Endothelial cell of umbilical vein (primary cell): ENCODE measurements at regions not wholly inside any gene's neighbourhood (a gene's known extent, or its start where the extent isn't known, plus 50 kb on each side); places are given as distances from the start of the nearest gene placed in this dataset.

Source experiments
- BruUV-seq: library from RNA; stranded (reverse); fragments of 400-500 nt; replicated peaks from 2 replicates; lab custom pipeline; 2021; lab: Mats Ljungman, UMichigan
- CTCF ChIA-PET: fragments of 300-600, 350-600 bp; sonication (Branson Sonifier 250); formaldehyde crosslinking; loops from one replicate; lab custom pipeline; 2021; ENCODE audit warnings: antibody characterized with exemption, inconsistent platforms; lab: Charles Lee
- POLR2A ChIA-PET: fragments of 300-600, 350-600 bp; sonication (Branson Sonifier 250); formaldehyde crosslinking; loops from one replicate; lab custom pipeline; 2021; ENCODE audit warnings: antibody characterized with exemption, inconsistent platforms; lab: Charles Lee
- DNase-seq: peaks from one replicate; pipeline ENCODE4 v3.0.0-alpha.2; 2011; ENCODE audit warnings: low read depth, low spot score
- FAIRE-seq: peaks from 2 replicates; lab custom pipeline; 2011; peaks lifted over from hg19 to GRCh38; lab: Jason Lieb, UNC
- H2AFZ ChIP-seq: 2 replicates; pipeline ENCODE4 v1.6.0; 2012; ENCODE audit warnings: low read depth, low read length, control low read depth, inconsistent platforms
- H3K27ac ChIP-seq: 2 replicates; pipeline ENCODE4 v1.5.1; 2011; ENCODE audit warnings: low read depth, mild to moderate bottlenecking, control low read depth, low read length, moderate library complexity; ENCODE audit not compliant: insufficient read depth
- H3K27me3 ChIP-seq, 2 experiments: 2 replicates each; pipeline versions ENCODE4 v1.6.0 to v1.6.1; 2011; ENCODE audit warnings: low read length in 2 of 2, mixed read lengths in 1 of 2; ENCODE audit not compliant: control insufficient read depth in 2 of 2, insufficient read depth in 2 of 2
- H3K36me3 ChIP-seq, 2 experiments: 2 replicates in 1 of 2; 3 replicates in 1 of 2; pipeline ENCODE4 v1.5.1; 2011; ENCODE audit warnings: low read length in 2 of 2, mild to moderate bottlenecking in 1 of 2, moderate library complexity in 1 of 2; ENCODE audit not compliant: control insufficient read depth in 2 of 2, insufficient read depth in 2 of 2; ENCODE audit errors: extremely low read depth in 1 of 2
- H3K4me1 ChIP-seq: 3 replicates; pipeline ENCODE4 v1.5.1; 2011; ENCODE audit warnings: mild to moderate bottlenecking, low read length; ENCODE audit not compliant: control insufficient read depth, insufficient read depth; ENCODE audit errors: extremely low read depth
- H3K4me2 ChIP-seq: 2 replicates; pipeline ENCODE4 v1.6.1; 2011; ENCODE audit warnings: low read length, control low read depth, mixed read lengths; ENCODE audit not compliant: insufficient read depth
- H3K4me3 ChIP-seq, 3 experiments: fragments of 200-600 bp in 1 of 3; sonication (generic), shearing (Covaris generic) in 1 of 3; replicated peaks in 1 of 3; 2 replicates each; pipeline ENCODE4 v1.5.1; 2011 to 2016; ENCODE audit warnings: control low read depth in 3 of 3, low read length in 3 of 3, mild to moderate bottlenecking in 2 of 3, inconsistent platforms in 1 of 3, low read depth in 1 of 3, moderate library complexity in 1 of 3; ENCODE audit not compliant: insufficient read depth in 1 of 3
- H3K79me2 ChIP-seq: 2 replicates; pipeline ENCODE4 v1.6.0; 2012; ENCODE audit warnings: low read length, inconsistent platforms; ENCODE audit not compliant: control insufficient read depth, insufficient read depth
- H3K9ac ChIP-seq: replicated peaks from 2 replicates; pipeline ENCODE3; 2011; ENCODE audit warnings: low read length, control low read depth; ENCODE audit not compliant: insufficient read depth; ENCODE audit errors: extremely low read depth
- H3K9me1 ChIP-seq: replicated peaks from 3 replicates; pipeline ENCODE4 v1.6.0; 2011; ENCODE audit warnings: mild to moderate bottlenecking, low read length; ENCODE audit not compliant: control insufficient read depth, insufficient read depth; ENCODE audit errors: extremely low read depth
- H3K9me3 ChIP-seq: replicated peaks from 2 replicates; pipeline ENCODE4 v1.5.1; 2012; ENCODE audit warnings: low read length, inconsistent platforms; ENCODE audit not compliant: control insufficient read depth, insufficient read depth
- H4K20me1 ChIP-seq: replicated peaks from 2 replicates; pipeline ENCODE3; 2011; ENCODE audit warnings: mild to moderate bottlenecking, low read length; ENCODE audit not compliant: control insufficient read depth, insufficient read depth; ENCODE audit errors: extremely low read depth
- EZH2 ChIP-seq: IDR thresholded peaks from 2 replicates; pipeline ENCODE4 v1.6.1; 2012; ENCODE audit warnings: borderline replicate concordance, low read depth, mild to moderate bottlenecking, moderate library complexity, low read length, inconsistent platforms; ENCODE audit not compliant: severe bottlenecking
- FOS ChIP-seq: IDR thresholded peaks from 2 replicates; pipeline ENCODE4 v1.6.1; 2011; ENCODE audit warnings: mild to moderate bottlenecking, low read length, moderate library complexity, borderline replicate concordance; ENCODE audit not compliant: insufficient read depth
- GATA2 ChIP-seq: IDR thresholded peaks from 2 replicates; pipeline ENCODE4 v1.7.0; 2011; ENCODE audit warnings: low read depth, mild to moderate bottlenecking, moderate library complexity, mixed read lengths, low read length; ENCODE audit not compliant: insufficient read length, insufficient read depth
- JUN ChIP-seq: IDR thresholded peaks from 2 replicates; pipeline ENCODE4 v1.6.1; 2011; ENCODE audit warnings: borderline replicate concordance, low read depth; ENCODE audit not compliant: insufficient read length, insufficient read depth
- MYC ChIP-seq: IDR thresholded peaks from one replicate; pipeline ENCODE4 v1.6.1; 2011; ENCODE audit warnings: mild to moderate bottlenecking, low read depth, low read length
- POLR2A ChIP-seq: IDR thresholded peaks from 2 replicates; pipeline ENCODE4 v1.6.1; 2012; ENCODE audit warnings: low read depth, mild to moderate bottlenecking, control low read depth, low read length
- POLR2AphosphoS5 ChIP-seq: IDR thresholded peaks from 2 replicates; pipeline ENCODE4 v1.6.1; 2012; ENCODE audit warnings: low read depth, mild to moderate bottlenecking, control low read depth, low read length, moderate library complexity; ENCODE audit not compliant: insufficient read depth
- dilution Hi-C: fragments of 300-500 bp; cut with MboI; formaldehyde crosslinking; loops from one replicate; pipeline ENCODE4 v1.15.0; 2019; ENCODE audit warnings: low sequenced_read_pairs; ENCODE audit not compliant: extremely low pct_ligation_motif_present
- intact Hi-C: fragments of 100-400 bp; cut with micrococcal nuclease; formaldehyde crosslinking; loops from one replicate; pipeline ENCODE4 v1.10.0; 2022
- TF ChIP-seq, protein P1 (sequence below): IDR thresholded peaks from 2 replicates; pipeline ENCODE4 v1.6.1; 2011; ENCODE audit not compliant: insufficient read depth, insufficient read length
- TF ChIP-seq, protein P2 (sequence below), 2 donors: IDR thresholded peaks; 1 replicate in 1 of 2; 2 replicates in 1 of 2; pipeline ENCODE4 v1.5.1; 2011; ENCODE audit warnings: low read length in 2 of 2, mild to moderate bottlenecking in 2 of 2, moderate library complexity in 2 of 2, control low read depth in 1 of 2, inconsistent platforms in 1 of 2, low read depth in 1 of 2; ENCODE audit not compliant: insufficient read depth in 1 of 2; ENCODE audit errors: extremely low read depth in 1 of 2

DNA sequence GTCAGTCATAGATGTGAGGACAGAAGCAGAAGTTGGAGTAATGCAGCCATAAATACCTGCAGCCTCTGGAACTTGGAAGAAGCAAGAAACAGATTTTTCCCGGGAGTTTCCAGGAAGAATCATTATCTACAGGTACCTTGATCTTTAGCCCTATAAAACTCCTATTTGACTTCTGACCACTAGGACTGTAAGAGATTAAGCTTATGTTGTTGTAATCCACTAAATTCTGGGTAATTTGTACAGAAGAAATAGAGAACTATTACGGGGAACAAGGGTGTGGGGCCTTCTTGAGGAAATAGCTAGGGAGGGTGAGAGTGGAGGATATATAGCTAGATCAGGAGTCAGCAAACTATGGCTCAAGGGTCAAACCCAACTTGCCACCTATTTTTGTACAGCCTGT lies 353.2 kb downstream of the SLC4A3 start:
- POLR2A ChIA-PET: no interaction called here
- Histone ChIP-seq H3K27me3 (no peaks in the 10 kb centered on the region), H3K79me2 (no peaks in the 10 kb centered on the region), H3K9me1 (no peaks in the 10 kb centered on the region), H4K20me1 (no peaks in the 10 kb centered on the region), H2AFZ (no peak overlapping the region), H3K9me3 (peaks cover 2% of the 10 kb centered on the region), H3K4me2 (no peak overlapping the region), H3K4me1 (no peaks in the 10 kb centered on the region), H3K4me3 (no peak overlapping the region), H3K36me3 (no peaks in the 10 kb centered on the region), H3K27ac (no peak overlapping the region), H3K9ac (no peak overlapping the region)
- no peak for DNase-seq
- TF ChIP-seq MYC (no peak), POLR2AphosphoS5 (no peak), POLR2A (no peak), GATA2 (no peak), EZH2 (no peak), FOS (no peak), JUN (no peak)
- TF ChIP-seq, protein P1, sequence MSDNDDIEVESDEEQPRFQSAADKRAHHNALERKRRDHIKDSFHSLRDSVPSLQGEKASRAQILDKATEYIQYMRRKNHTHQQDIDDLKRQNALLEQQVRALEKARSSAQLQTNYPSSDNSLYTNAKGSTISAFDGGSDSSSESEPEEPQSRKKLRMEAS: no peak
- TF ChIP-seq, protein P2, sequence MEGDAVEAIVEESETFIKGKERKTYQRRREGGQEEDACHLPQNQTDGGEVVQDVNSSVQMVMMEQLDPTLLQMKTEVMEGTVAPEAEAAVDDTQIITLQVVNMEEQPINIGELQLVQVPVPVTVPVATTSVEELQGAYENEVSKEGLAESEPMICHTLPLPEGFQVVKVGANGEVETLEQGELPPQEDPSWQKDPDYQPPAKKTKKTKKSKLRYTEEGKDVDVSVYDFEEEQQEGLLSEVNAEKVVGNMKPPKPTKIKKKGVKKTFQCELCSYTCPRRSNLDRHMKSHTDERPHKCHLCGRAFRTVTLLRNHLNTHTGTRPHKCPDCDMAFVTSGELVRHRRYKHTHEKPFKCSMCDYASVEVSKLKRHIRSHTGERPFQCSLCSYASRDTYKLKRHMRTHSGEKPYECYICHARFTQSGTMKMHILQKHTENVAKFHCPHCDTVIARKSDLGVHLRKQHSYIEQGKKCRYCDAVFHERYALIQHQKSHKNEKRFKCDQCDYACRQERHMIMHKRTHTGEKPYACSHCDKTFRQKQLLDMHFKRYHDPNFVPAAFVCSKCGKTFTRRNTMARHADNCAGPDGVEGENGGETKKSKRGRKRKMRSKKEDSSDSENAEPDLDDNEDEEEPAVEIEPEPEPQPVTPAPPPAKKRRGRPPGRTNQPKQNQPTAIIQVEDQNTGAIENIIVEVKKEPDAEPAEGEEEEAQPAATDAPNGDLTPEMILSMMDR (IDR thresholded peaks at IDR 0.05; ENCODE audit: extremely low read depth in 1 of 2, insufficient read depth in 1 of 2, low read depth in 1 of 2, low read length in 2 of 2): no peak
- no peak for FAIRE-seq
- BruUV-seq: no TSS peak
- CTCF ChIA-PET: no interaction called here
- intact Hi-C loops: no loop called here
- dilution Hi-C loops: no loop called here
